Body of pancreas (tissue), 4 donors: ENCODE measurements at regions not wholly inside any gene's neighbourhood (a gene's known extent, or its start where the extent isn't known, plus 50 kb on each side); places are given as distances from the start of the nearest gene placed in this dataset.

Experiments used
- ATAC-seq: fragments of 150-250 bp; one replicate; pipeline ENCODE4 v1.9.1; 2016
- DNase-seq, 4 donors: peaks; one replicate each; pipeline ENCODE4 v3.0.0-alpha.2; 2019
- H3K27ac ChIP-seq, 4 donors: fragments of 200-600 bp; sonication (generic); 1 replicate in 3 of 4; 2 replicates in 1 of 4; pipeline versions ENCODE4 v1.5.1 to v1.6.1; 2016 to 2019; ENCODE audit warnings: mild to moderate bottlenecking in 1 of 4, mixed read lengths in 1 of 4, moderate library complexity in 1 of 4
- H3K27me3 ChIP-seq, 2 donors: fragments of 200-600 bp; sonication (generic); one replicate each; pipeline ENCODE4 v1.6.0; 2016; ENCODE audit warnings: mild to moderate bottlenecking in 1 of 2
- H3K36me3 ChIP-seq, 2 donors: fragments of 200-600 bp; sonication (generic); replicated peaks in 1 of 2; 2 replicates each; pipeline ENCODE4 v1.5.1; 2016; ENCODE audit warnings: low read depth in 2 of 2; ENCODE audit not compliant: insufficient read depth in 1 of 2
- H3K4me1 ChIP-seq: fragments of 200-600 bp; sonication (generic); one replicate; pipeline ENCODE4 v1.6.0; 2016
- H3K4me3 ChIP-seq, 2 donors: fragments of 200-600 bp; sonication (generic); 1 replicate in 1 of 2; 2 replicates in 1 of 2; pipeline ENCODE4 v1.5.1; 2016 to 2019
- H3K9me3 ChIP-seq, 3 donors: fragments of 200-600 bp; sonication (generic); 1 replicate in 2 of 3; 2 replicates in 1 of 3; pipeline ENCODE4 v1.5.1; 2016
- POLR2A ChIP-seq, 3 donors: fragments of 450-650 bp; IDR thresholded peaks; one replicate each; pipeline ENCODE4 v1.6.1; 2016; ENCODE audit warnings: antibody characterized with exemption in 3 of 3, mild to moderate bottlenecking in 2 of 3
- WGBS, 2 donors: methylation state at CpG; one replicate each; pipeline ENCODE4 v1.1.5; 2017; 5-methylcytosine and 5-hydroxymethylcytosine counted together
- intact Hi-C: fragments of 100-400 bp; cut with DNase I; formaldehyde crosslinking; loops from one replicate; pipeline ENCODE4 v1.15.1; 2023
- TF ChIP-seq, protein P1 (sequence below), 7 experiments: fragments of 450-650 bp in 4 of 7; fragments of 200-600 bp in 3 of 7; sonication (generic) in 3 of 7; IDR thresholded peaks; one replicate each; pipeline ENCODE4 v1.5.1; 2016 to 2019; ENCODE audit warnings: antibody characterized with exemption in 7 of 7

DNA sequence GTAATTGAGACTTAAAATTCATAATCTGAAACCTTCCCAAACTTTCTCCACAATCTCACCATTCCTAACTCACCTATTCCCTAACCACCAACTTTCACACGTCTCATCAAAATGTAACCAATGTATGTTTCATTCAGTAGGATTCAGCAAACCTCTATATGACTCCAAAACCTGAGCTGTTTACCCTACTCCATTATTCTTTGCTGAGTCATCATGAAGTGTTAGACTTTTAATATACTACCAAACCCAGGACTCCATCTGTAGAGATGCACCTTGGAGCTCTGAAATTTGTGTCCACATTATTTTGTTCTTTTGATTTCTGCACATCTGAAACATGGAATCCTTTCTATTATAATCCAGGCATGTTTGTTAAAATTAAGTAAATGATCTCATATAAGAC, 727.0 kb upstream of the PIK3C3 start:
- H3K9me3 ChIP-seq, result no peaks in the 10 kb centered on the region
- WGBS, 2 donors, result 50 to 62% methylated on average over 1 of the region's 1 CpG
- H3K4me1 ChIP-seq, result no peaks in the 10 kb centered on the region
- H3K4me3 ChIP-seq, result no peak overlapping the region
- no peaks in the 10 kb centered on the region for H3K36me3 ChIP-seq
- ATAC-seq, result no peak
- TF ChIP-seq, protein P1, sequence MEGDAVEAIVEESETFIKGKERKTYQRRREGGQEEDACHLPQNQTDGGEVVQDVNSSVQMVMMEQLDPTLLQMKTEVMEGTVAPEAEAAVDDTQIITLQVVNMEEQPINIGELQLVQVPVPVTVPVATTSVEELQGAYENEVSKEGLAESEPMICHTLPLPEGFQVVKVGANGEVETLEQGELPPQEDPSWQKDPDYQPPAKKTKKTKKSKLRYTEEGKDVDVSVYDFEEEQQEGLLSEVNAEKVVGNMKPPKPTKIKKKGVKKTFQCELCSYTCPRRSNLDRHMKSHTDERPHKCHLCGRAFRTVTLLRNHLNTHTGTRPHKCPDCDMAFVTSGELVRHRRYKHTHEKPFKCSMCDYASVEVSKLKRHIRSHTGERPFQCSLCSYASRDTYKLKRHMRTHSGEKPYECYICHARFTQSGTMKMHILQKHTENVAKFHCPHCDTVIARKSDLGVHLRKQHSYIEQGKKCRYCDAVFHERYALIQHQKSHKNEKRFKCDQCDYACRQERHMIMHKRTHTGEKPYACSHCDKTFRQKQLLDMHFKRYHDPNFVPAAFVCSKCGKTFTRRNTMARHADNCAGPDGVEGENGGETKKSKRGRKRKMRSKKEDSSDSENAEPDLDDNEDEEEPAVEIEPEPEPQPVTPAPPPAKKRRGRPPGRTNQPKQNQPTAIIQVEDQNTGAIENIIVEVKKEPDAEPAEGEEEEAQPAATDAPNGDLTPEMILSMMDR (IDR thresholded peaks at IDR 0.05), result no peak
- no peak for TF ChIP-seq POLR2A (IDR thresholded peaks at IDR 0.05)
- no peak for DNase-seq
- H3K27me3 ChIP-seq, result peaks cover 0 to 2% of the 10 kb centered on the region in 2 donors
- no peak overlapping the region for H3K27ac ChIP-seq
- intact Hi-C loops, result no loop called here

DNA sequence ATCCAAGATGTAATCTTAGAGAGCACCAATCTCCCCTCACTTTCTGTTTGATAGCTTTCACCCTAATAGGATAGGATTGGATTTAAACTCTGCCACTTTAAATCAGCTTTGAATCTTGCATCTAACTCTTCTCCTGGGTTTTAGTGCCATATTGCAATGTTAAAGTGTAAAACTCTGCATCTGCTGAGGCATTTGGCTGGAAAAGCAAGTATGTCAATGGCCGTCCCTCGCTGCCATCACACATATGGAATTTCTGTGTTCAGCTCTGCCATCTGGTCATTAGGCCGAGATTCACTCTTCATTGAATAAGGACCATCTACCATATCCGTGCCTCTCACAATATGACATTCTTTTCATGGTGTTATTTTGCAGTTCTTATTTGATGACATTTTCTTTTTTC, 728.1 kb upstream of the PIK3C3 start:
- no peak overlapping the region for H3K4me3 ChIP-seq
- no peaks in the 10 kb centered on the region for H3K27me3 ChIP-seq
- no peaks in the 10 kb centered on the region for H3K4me1 ChIP-seq
- TF ChIP-seq, protein P1 (IDR thresholded peaks at IDR 0.05), result no peak
- DNase-seq (no peak), ATAC-seq (no peak)
- intact Hi-C loops, result no loop called here
- H3K9me3 ChIP-seq, result no peaks in the 10 kb centered on the region
- no peak overlapping the region for H3K27ac ChIP-seq
- 73 to 74% methylated on average over 4 of the region's 4 CpGs for WGBS, 2 donors
- H3K36me3 ChIP-seq, result no peaks in the 10 kb centered on the region

DNA sequence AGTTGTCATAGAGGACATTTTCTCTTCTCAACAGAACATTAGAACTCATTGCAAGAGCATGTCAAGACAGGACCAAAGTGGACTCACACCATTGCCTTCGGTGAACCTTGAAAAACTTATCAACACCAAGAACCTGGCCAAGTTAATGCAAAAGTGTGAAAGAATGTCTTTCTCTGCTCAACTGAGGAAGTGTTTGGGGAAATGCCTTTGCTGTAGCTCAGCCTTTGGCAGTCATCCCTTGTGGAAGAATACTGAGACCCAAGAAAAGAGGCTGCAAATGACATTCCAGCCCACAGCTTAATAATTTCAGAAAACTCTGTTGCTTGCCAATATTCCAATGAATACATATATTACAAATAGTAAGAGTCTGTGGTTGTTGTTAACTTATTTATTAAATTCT, 728.8 kb upstream of the PIK3C3 start:
- no peak for DNase-seq
- H3K4me1 ChIP-seq, result no peaks in the 10 kb centered on the region
- TF ChIP-seq, protein P1 (IDR thresholded peaks at IDR 0.05), result no peak
- TF ChIP-seq POLR2A (IDR thresholded peaks at IDR 0.05), result no peak
- no peak overlapping the region for H3K4me3 ChIP-seq
- H3K9me3 ChIP-seq, result no peaks in the 10 kb centered on the region
- intact Hi-C loops, result no loop called here
- H3K36me3 ChIP-seq, result no peaks in the 10 kb centered on the region
- ATAC-seq, result no peak
- no peaks in the 10 kb centered on the region for H3K27me3 ChIP-seq
- 59 to 73% methylated on average over 1 of the region's 1 CpG for WGBS, 2 donors
- H3K27ac ChIP-seq, result no peak overlapping the region

DNA sequence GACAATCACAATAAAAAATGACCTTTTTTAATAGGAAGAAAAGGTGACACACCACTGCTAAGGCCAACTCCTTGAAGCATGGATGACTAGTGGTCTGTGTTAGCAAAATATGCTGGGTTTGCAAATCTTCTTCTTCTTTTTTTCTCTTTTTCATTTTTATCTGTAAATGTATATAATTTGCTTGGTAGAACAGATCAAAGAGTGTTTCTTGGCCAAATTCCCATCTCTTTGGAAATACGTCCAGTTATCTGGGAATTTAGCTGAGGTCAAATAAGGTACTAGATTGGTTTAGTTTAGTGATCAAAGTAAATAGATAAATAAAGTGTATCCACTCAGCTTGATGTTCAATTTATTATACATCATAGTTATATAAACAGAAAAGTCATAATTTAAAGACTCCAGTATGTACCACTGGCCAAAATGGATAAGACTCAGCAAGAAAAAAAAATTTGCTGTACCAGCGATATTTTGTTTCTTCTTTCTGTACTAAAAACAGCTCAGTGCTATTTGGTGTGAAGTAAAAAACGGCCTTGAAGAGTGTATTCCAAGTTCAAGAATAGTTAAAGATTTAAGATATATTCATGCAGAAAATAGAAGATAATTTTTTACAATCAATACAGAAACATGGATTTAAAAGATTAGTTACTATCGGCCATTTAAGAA, 738.6 kb upstream of the PIK3C3 start:
- Histone ChIP-seq H3K4me1 (no peaks in the 10 kb centered on the region), H3K9me3 (no peaks in the 10 kb centered on the region), H3K27ac (no peak overlapping the region), H3K36me3 (no peaks in the 10 kb centered on the region), H3K27me3 (no peaks in the 10 kb centered on the region), H3K4me3 (no peak overlapping the region)
- intact Hi-C loops, result no loop called here
- TF ChIP-seq POLR2A (IDR thresholded peaks at IDR 0.05), result no peak
- TF ChIP-seq, protein P1 (IDR thresholded peaks at IDR 0.05), result no peak
- ATAC-seq, result no peak
- WGBS, 2 donors, result 44 to 47% methylated on average over 4 of the region's 4 CpGs
- DNase-seq, result no peak

DNA sequence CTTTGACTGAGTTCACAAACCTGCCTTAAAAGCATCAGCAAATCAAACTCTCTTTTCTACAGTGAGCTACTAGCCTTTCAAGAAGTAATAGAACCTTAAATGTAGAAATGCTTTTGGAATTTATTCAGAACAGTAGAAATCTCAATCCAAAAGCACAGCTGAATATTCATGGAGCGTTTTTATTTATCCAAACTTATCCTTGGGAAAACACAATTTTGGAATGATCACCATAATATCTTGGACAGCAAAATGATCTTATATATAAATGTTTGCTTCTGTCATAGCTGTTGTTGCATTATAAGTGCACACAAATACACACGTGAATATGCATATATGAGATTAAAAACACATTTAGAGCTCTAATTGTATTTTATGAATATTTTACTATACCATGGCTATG, 747.3 kb upstream of the PIK3C3 start:
- DNase-seq (no peak), ATAC-seq (no peak)
- Histone ChIP-seq H3K4me3 (no peak overlapping the region), H3K27ac (no peak overlapping the region), H3K4me1 (no peaks in the 10 kb centered on the region), H3K9me3 (no peaks in the 10 kb centered on the region), H3K27me3 (no peaks in the 10 kb centered on the region), H3K36me3 (no peaks in the 10 kb centered on the region)
- WGBS, 2 donors, result 34 to 39% methylated on average over 2 of the region's 2 CpGs
- intact Hi-C loops, result no loop called here
- TF ChIP-seq POLR2A (IDR thresholded peaks at IDR 0.05), result no peak
- TF ChIP-seq, protein P1 (IDR thresholded peaks at IDR 0.05), result no peak
